ENCODE measurements at regions not wholly inside any gene's neighbourhood (a gene's known extent, or its start where the extent isn't known, plus 50 kb on each side); places are given as distances from the start of the nearest gene placed in this dataset.
"Not testable (repeated sequence)": the region's sequence is repeated elsewhere in the genome, so short reads cannot be mapped to it uniquely, and the experiment has no call there.

DNA sequence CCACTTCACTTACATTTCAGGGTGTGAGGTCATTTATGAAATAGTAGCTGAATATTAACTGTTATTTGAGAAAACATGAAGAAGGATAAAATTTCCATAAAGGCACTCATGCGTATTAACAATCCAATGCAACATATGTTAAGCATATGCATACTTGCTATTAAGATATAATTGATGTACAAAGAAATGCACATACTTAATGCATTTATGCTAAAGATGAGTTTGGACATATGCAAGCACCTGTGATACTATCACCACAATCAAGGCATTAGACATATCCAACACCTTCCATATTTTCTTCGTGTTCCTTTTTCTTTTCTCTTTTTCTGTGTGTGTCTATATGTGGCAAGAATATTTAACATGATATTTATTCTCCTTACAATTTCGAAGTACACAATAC lies 464.8 kb upstream of the BRINP3 start:
- Histone ChIP-seq H3K9me3 (ENCODE audit: control insufficient read depth, insufficient read depth, low read depth, low read length) (no peaks in the 10 kb centered on the region), H3K4me2 (ENCODE audit: extremely low read depth, insufficient read depth, low read length) (no peak overlapping the region), H3K4me3 (replicated peaks in 1 of 4; ENCODE audit: control extremely low read depth in 1 of 4, insufficient read depth in 1 of 4, low read depth in 3 of 4, low read length in 4 of 4) (no peak overlapping the region), H3K79me2 (ENCODE audit: control insufficient read depth, insufficient read depth, low read length) (no peaks in the 10 kb centered on the region), H3K27me3 (ENCODE audit: control insufficient read depth, insufficient read depth, low read length) (no peaks in the 10 kb centered on the region), H4K20me1 (ENCODE audit: control insufficient read depth, extremely low read depth, insufficient read depth, low read length) (no peaks in the 10 kb centered on the region), H3K27ac (ENCODE audit: insufficient read depth, low read length) (no peak overlapping the region), H3K9ac (ENCODE audit: insufficient read depth, low read length) (no peak overlapping the region), H3K36me3 (ENCODE audit: control insufficient read depth, insufficient read depth, low read length) (no peaks in the 10 kb centered on the region), H3K4me1 (ENCODE audit: control insufficient read depth, extremely low read depth, insufficient read depth, low read length) (no peaks in the 10 kb centered on the region), H2AFZ (ENCODE audit: low read length) (no peak overlapping the region)
- TF ChIP-seq, protein P1, sequence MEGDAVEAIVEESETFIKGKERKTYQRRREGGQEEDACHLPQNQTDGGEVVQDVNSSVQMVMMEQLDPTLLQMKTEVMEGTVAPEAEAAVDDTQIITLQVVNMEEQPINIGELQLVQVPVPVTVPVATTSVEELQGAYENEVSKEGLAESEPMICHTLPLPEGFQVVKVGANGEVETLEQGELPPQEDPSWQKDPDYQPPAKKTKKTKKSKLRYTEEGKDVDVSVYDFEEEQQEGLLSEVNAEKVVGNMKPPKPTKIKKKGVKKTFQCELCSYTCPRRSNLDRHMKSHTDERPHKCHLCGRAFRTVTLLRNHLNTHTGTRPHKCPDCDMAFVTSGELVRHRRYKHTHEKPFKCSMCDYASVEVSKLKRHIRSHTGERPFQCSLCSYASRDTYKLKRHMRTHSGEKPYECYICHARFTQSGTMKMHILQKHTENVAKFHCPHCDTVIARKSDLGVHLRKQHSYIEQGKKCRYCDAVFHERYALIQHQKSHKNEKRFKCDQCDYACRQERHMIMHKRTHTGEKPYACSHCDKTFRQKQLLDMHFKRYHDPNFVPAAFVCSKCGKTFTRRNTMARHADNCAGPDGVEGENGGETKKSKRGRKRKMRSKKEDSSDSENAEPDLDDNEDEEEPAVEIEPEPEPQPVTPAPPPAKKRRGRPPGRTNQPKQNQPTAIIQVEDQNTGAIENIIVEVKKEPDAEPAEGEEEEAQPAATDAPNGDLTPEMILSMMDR (conservative IDR thresholded peaks at IDR 0.05 in 1 of 2, IDR thresholded peaks at IDR 0.05 in 1 of 2; ENCODE audit: low read depth in 1 of 2, low read length in 2 of 2): no peak
- TF ChIP-seq EZH2 (IDR thresholded peaks at IDR 0.05; ENCODE audit: low read length, missing control alignments): no peak
- no peak for DNase-seq (ENCODE audit: low read depth in 2 of 2)

DNA sequence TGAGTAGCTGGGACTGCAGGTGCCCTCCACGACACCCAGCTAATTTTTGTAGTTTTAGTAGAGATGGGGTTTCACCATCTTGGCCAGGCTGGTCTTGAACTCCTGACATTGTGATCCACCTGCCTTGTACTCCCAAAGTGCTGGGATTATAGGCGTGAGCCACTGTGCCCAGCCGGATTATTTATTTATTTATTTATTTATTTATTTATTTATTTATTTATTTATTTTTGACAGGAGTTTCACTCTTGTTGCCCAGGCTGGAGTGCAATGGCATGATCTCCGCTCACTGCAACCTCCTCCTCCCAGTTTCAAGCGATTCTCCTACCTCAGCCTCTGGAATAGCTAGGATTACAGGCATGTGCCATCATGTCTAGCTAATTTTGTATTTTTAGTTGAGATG lies 466.1 kb upstream of the BRINP3 start:
- not testable (repeated sequence) for H3K4me3 ChIP-seq (replicated peaks in 1 of 4; ENCODE audit: control extremely low read depth in 1 of 4, insufficient read depth in 1 of 4, low read depth in 3 of 4, low read length in 4 of 4); H2AFZ ChIP-seq (ENCODE audit: low read length); DNase-seq (ENCODE audit: low read depth in 2 of 2); H3K79me2 ChIP-seq (ENCODE audit: control insufficient read depth, insufficient read depth, low read length); H3K4me1 ChIP-seq (ENCODE audit: control insufficient read depth, extremely low read depth, insufficient read depth, low read length); H3K4me2 ChIP-seq (ENCODE audit: extremely low read depth, insufficient read depth, low read length); H3K27me3 ChIP-seq (ENCODE audit: control insufficient read depth, insufficient read depth, low read length); H4K20me1 ChIP-seq (ENCODE audit: control insufficient read depth, extremely low read depth, insufficient read depth, low read length); H3K9ac ChIP-seq (ENCODE audit: insufficient read depth, low read length); H3K36me3 ChIP-seq (ENCODE audit: control insufficient read depth, insufficient read depth, low read length); H3K9me3 ChIP-seq (ENCODE audit: control insufficient read depth, insufficient read depth, low read depth, low read length); H3K27ac ChIP-seq (ENCODE audit: insufficient read depth, low read length)

DNA sequence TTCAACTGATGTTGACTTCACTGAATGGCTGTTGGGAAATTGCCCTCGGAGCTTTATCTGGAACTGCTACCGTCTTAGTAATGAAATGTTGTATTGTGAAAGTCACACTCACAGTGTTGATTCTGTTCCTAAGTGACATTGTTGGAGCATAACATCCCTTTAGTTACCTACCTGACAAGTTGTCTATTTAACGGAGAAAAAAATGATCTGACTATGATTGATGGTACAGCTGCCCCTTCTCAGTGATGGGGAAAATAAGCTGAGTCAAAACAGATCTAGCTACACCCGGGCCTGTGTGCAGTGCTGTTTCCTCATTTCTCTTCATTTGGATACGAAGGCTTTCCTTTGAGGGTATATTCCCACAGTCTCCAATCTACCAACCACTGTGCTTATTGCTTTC lies 472.3 kb upstream of the BRINP3 start:
- Histone ChIP-seq H3K9ac (ENCODE audit: insufficient read depth, low read length) (no peak overlapping the region), H3K4me2 (ENCODE audit: extremely low read depth, insufficient read depth, low read length) (no peak overlapping the region), H3K9me3 (ENCODE audit: control insufficient read depth, insufficient read depth, low read depth, low read length) (no peaks in the 10 kb centered on the region), H3K27ac (ENCODE audit: insufficient read depth, low read length) (no peak overlapping the region), H2AFZ (ENCODE audit: low read length) (no peak overlapping the region), H3K36me3 (ENCODE audit: control insufficient read depth, insufficient read depth, low read length) (no peaks in the 10 kb centered on the region), H3K27me3 (ENCODE audit: control insufficient read depth, insufficient read depth, low read length) (no peaks in the 10 kb centered on the region), H3K4me3 (replicated peaks in 1 of 4; ENCODE audit: control extremely low read depth in 1 of 4, insufficient read depth in 1 of 4, low read depth in 3 of 4, low read length in 4 of 4) (no peak overlapping the region), H4K20me1 (ENCODE audit: control insufficient read depth, extremely low read depth, insufficient read depth, low read length) (no peaks in the 10 kb centered on the region), H3K4me1 (ENCODE audit: control insufficient read depth, extremely low read depth, insufficient read depth, low read length) (no peaks in the 10 kb centered on the region), H3K79me2 (ENCODE audit: control insufficient read depth, insufficient read depth, low read length) (no peaks in the 10 kb centered on the region)
- TF ChIP-seq, protein P1 (conservative IDR thresholded peaks at IDR 0.05 in 1 of 2, IDR thresholded peaks at IDR 0.05 in 1 of 2; ENCODE audit: low read depth in 1 of 2, low read length in 2 of 2): no peak
- TF ChIP-seq EZH2 (IDR thresholded peaks at IDR 0.05; ENCODE audit: low read length, missing control alignments): no peak
- peak in 1 of 2 donors; percentile 18 for DNase-seq (ENCODE audit: low read depth in 2 of 2)

Data from fibroblast of lung (primary cell).